ENCODE measurements at regions not wholly inside any gene's neighbourhood (a gene's known extent, or its start where the extent isn't known, plus 50 kb on each side); places are given as distances from the start of the nearest gene placed in this dataset.
"Not testable (repeated sequence)": the region's sequence is repeated elsewhere in the genome, so short reads cannot be mapped to it uniquely, and the experiment has no call there.

DNA sequence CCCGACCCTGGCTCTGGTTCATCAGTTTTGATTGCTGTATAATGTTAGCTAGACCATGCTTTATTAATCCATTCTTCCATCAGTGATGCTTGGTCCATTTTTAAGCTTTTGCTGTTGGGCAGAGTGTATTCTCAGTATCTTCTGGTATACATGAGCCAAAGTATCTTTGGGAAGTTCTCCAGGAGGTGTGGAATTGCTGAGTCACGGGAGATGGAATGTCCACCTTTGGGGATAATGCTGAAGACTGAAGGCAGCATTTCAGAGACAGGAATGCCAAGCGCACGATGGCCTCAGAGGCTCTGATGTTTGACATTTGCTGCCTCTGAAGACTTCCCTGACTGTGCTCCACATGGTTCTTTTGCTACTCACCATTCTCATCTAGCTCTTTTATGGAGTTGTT, 266.3 kb upstream of the KAZN start:
- in situ Hi-C loops (cut with MboI; ENCODE audit: low sequenced_read_pairs) = no loop called here
- no peak for DNase-seq (ENCODE audit: low spot score in 2 of 2)

DNA sequence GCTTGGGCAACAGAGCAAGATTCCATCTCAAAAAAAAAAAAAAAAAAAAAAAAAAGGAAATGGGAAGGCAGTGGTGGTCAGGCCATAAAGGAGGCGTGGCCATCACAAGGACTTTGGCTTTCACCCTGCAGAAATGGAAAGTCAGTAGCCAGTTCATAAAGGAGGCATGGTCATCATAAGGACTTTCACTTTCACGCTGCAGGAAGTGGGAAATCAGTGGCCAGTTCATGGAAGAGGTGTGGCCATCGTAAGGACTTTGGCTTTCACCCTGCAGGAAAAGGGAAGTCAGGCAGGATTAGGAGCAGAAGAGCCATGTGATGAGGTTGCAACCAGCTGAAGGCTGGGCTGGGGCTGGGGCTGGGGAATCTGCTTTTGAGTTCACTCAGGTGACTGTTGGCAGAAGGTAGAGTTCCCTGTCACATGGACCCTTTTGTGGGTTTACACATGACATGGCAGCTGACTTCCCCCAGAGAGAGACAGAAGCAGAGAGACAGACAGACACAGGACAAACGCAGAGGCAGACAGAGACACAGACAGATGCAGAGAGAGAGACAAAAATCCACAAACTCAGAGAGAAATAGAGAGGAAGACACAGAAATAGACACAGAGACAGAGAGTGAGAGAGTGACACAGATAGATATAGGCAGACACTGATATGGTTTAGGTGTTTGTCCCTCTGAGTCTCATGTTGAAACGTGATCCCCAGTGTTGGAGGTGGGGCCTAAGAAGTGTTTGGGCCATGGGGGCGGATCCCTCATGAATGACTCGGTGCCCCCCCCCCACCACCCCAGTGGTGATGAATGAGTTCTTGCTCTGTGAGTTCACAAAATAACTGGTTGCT, 263.9 kb upstream of the KAZN start:
- no peak overlapping the region for H3K4me3 ChIP-seq
- in situ Hi-C loops (cut with MboI; ENCODE audit: low sequenced_read_pairs) = no loop called here
- no peaks in the 10 kb centered on the region for H3K27me3 ChIP-seq (ENCODE audit: low read depth)
- no peak for DNase-seq (ENCODE audit: low spot score in 2 of 2)
- no peaks in the 10 kb centered on the region for H3K36me3 ChIP-seq (replicated peaks)
- H3K4me1 ChIP-seq = no peaks in the 10 kb centered on the region
- no peaks in the 10 kb centered on the region for H3K9me3 ChIP-seq

More for the DNA sequence above, 266.3 kb upstream of the KAZN start:
- H3K9me3 ChIP-seq = no peaks in the 10 kb centered on the region
- H3K4me1 ChIP-seq = no peaks in the 10 kb centered on the region
- H3K27me3 ChIP-seq (ENCODE audit: low read depth) = no peaks in the 10 kb centered on the region
- no peak overlapping the region for H3K4me3 ChIP-seq
- no peaks in the 10 kb centered on the region for H3K36me3 ChIP-seq (replicated peaks)

DNA sequence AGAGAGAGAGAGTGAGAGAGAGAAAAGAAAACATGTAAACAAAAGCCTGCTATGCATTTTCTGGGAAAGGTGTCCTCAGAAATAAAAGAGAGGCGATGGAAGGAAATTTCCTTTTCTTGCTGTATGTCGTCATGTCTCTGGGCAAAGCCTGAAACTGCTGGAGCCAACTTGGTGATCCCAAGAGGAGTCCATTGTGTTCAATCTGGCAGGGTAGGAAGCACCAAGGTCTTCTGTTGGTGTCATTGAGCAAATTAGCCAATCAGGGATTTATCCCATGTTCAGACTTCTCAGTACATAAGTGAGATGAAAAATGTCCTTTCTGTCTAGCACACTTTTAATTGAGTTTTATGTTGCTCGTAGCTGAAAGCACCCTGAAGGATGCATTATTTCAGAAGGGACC, 260.0 kb upstream of the KAZN start:
- DNase-seq (ENCODE audit: low spot score in 2 of 2) = no peak
- no peak overlapping the region for H3K4me3 ChIP-seq
- H3K27me3 ChIP-seq (ENCODE audit: low read depth) = no peaks in the 10 kb centered on the region; the same call in 1 of the 2 replicates
- H3K36me3 ChIP-seq (replicated peaks) = no peaks in the 10 kb centered on the region
- in situ Hi-C loops (cut with MboI; ENCODE audit: low sequenced_read_pairs) = no loop called here
- no peaks in the 10 kb centered on the region for H3K9me3 ChIP-seq
- H3K4me1 ChIP-seq = no peaks in the 10 kb centered on the region

- in situ Hi-C loops (cut with MboI; ENCODE audit: low sequenced_read_pairs) = no loop called here
- no peak for DNase-seq (ENCODE audit: low spot score in 2 of 2)
- Histone ChIP-seq H3K4me3 (no peak overlapping the region), H3K27me3 (ENCODE audit: low read depth) (no peaks in the 10 kb centered on the region; the same call in 1 of the 2 replicates), H3K9me3 (no peaks in the 10 kb centered on the region), H3K36me3 (replicated peaks) (no peaks in the 10 kb centered on the region), H3K4me1 (no peaks in the 10 kb centered on the region)
These were observed 259.2 kb upstream of the KAZN start for GRCh38 chr1:14339288-14339687.

DNA sequence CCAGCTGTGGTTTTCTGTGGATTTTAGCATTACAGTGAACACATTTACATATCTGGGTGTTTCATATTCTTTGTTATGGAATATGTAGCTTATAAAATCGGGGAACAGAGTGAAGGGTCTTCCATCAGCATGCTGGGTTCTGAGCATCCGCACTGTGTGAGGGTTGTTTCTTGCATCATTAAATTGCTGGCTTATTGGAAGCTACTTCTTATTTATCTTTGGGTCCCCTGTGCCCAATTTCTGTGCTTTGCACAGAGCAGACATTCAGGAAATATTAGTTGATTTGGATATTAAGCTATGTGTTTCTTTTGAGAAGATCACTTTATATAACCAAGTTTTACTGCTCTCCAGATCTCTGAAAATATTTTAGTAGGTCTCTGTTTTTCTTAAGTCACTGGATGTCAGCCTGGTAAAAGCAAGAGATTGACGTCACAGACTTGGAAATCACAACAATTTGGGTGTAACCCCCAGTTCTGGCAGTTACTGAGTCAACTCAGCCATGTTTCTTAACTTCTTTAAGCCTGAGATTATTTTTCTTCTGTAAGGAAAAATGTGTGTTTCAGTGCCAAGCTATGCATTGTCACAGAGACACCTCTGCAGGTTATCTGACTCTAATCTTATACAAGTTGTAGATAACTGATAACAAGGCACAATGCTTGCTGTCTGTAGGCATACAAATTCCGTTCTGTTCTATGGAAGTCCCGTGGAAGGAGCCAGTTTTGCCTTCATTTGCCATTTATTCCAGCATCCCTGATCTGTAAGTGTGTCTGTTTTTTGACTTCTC, 258.3 kb upstream of the KAZN start:
- H3K36me3 ChIP-seq (replicated peaks) = no peaks in the 10 kb centered on the region
- H3K9me3 ChIP-seq = no peaks in the 10 kb centered on the region
- H3K27me3 ChIP-seq (ENCODE audit: low read depth) = no peaks in the 10 kb centered on the region; the same call in none of the 2 replicates
- in situ Hi-C loops (cut with MboI; ENCODE audit: low sequenced_read_pairs) = no loop called here
- no peak overlapping the region for H3K4me3 ChIP-seq
- no peak for DNase-seq (ENCODE audit: low spot score in 2 of 2)
- H3K4me1 ChIP-seq = no peaks in the 10 kb centered on the region

DNA sequence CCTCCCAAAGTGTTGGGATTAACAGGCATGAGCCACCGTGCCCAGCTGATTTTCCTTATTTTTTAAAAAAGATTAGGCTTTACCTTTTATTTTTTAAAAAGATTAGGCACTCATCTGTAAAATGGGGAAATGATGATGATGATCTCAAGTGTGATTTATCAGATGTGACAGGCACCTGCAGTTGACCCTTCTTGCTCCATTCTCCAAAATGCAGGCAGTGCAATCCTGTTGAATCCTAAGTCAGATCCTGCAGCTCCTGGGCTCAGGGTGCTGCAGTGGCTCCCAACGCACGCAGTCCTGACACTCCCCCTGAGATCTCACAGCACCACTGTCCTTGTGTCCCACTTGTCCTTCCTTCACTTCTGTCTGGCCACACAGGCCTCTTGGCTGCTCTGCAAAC, 257.3 kb upstream of the KAZN start:
- no peaks in the 10 kb centered on the region for H3K4me1 ChIP-seq
- DNase-seq (ENCODE audit: low spot score in 2 of 2) = no peak
- in situ Hi-C loops (cut with MboI; ENCODE audit: low sequenced_read_pairs) = no loop called here

GRCh38 chr1:14345946-14346550, 252.4 kb upstream of the KAZN start:
- H3K27me3 ChIP-seq (ENCODE audit: low read depth) = no peaks in the 10 kb centered on the region; the same call in none of the 2 replicates
- H3K9me3 ChIP-seq = no peaks in the 10 kb centered on the region
- no peaks in the 10 kb centered on the region for H3K4me1 ChIP-seq
- no peaks in the 10 kb centered on the region for H3K36me3 ChIP-seq (replicated peaks)
- in situ Hi-C loops (cut with MboI; ENCODE audit: low sequenced_read_pairs) = no loop called here
- H3K4me3 ChIP-seq = no peak overlapping the region
- DNase-seq (ENCODE audit: low spot score in 2 of 2) = no peak

More for the DNA sequence above, 257.3 kb upstream of the KAZN start:
- no peaks in the 10 kb centered on the region; the same call in none of the 2 replicates for H3K27me3 ChIP-seq (ENCODE audit: low read depth)
- H3K4me3 ChIP-seq = no peak overlapping the region
- no peaks in the 10 kb centered on the region for H3K9me3 ChIP-seq
- H3K36me3 ChIP-seq (replicated peaks) = no peaks in the 10 kb centered on the region

DNA sequence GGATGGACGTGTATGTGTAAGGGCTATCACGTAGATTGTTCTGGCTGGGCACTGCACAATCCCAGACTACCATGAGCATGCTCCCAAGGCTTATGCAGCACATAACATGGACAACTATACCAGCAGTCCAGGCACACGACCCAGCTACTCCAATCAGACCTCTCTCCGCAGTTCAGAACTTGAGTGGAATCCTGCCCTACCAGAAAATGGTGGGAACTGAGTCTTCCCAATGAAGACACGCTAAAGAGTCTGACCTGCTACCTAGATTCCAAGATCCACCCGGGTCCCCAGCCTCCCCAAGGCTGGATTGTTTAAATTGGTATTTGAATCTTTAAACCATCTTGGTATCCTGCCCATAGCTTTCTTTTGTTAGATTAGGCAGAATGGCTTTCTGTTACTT, 251.3 kb upstream of the KAZN start:
- Histone ChIP-seq H3K4me1 (no peaks in the 10 kb centered on the region), H3K9me3 (no peaks in the 10 kb centered on the region), H3K36me3 (replicated peaks) (no peaks in the 10 kb centered on the region), H3K4me3 (no peak overlapping the region), H3K27me3 (ENCODE audit: low read depth) (peaks cover 2% of the 10 kb centered on the region)
- no peak for DNase-seq (ENCODE audit: low spot score in 2 of 2)
- in situ Hi-C loops (cut with MboI; ENCODE audit: low sequenced_read_pairs) = no loop called here

DNA sequence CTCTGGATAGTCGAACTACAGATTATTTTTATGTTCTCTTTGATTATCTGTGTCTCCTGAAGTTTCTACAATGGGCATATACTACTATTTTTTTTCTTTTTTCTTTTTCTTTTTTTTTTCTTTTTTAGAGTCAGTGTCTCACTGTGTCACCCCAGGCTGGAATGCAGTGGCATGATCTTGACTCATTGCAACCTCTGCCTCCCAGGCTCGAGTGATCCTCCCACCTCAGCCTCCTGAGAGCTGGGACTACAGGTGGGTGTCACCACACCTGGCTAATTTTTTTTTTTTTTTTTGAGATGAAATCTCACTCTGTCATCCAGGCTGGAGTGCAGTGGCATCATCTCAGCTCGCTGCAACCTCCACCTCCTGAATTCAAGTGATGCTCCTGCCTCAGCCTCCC, 250.7 kb upstream of the KAZN start:
- no peaks in the 10 kb centered on the region for H3K9me3 ChIP-seq
- no peak overlapping the region for H3K4me3 ChIP-seq
- H3K4me1 ChIP-seq = no peaks in the 10 kb centered on the region
- no peaks in the 10 kb centered on the region for H3K36me3 ChIP-seq (replicated peaks)
- in situ Hi-C loops (cut with MboI; ENCODE audit: low sequenced_read_pairs) = no loop called here
- no peak for DNase-seq (ENCODE audit: low spot score in 2 of 2)
- H3K27me3 ChIP-seq (ENCODE audit: low read depth) = peaks cover 2% of the 10 kb centered on the region

GRCh38 chr1:14350197-14350596, 248.3 kb upstream of the KAZN start:
- Histone ChIP-seq H3K36me3 (replicated peaks) (no peaks in the 10 kb centered on the region), H3K9me3 (no peaks in the 10 kb centered on the region), H3K4me3 (no peak overlapping the region), H3K27me3 (ENCODE audit: low read depth) (peaks cover 2% of the 10 kb centered on the region), H3K4me1 (no peaks in the 10 kb centered on the region)
- DNase-seq (ENCODE audit: low spot score in 2 of 2) = no peak
- in situ Hi-C loops (cut with MboI; ENCODE audit: low sequenced_read_pairs) = no loop called here

GRCh38 chr1:14352897-14353296, 245.6 kb upstream of the KAZN start:
- in situ Hi-C loops (cut with MboI; ENCODE audit: low sequenced_read_pairs) = no loop called here
- no peaks in the 10 kb centered on the region for H3K9me3 ChIP-seq
- H3K36me3 ChIP-seq (replicated peaks) = no peaks in the 10 kb centered on the region
- peaks cover 2% of the 10 kb centered on the region for H3K27me3 ChIP-seq (ENCODE audit: low read depth)
- no peaks in the 10 kb centered on the region for H3K4me1 ChIP-seq
- no peak for DNase-seq (ENCODE audit: low spot score in 2 of 2)
- H3K4me3 ChIP-seq = no peak overlapping the region

DNA sequence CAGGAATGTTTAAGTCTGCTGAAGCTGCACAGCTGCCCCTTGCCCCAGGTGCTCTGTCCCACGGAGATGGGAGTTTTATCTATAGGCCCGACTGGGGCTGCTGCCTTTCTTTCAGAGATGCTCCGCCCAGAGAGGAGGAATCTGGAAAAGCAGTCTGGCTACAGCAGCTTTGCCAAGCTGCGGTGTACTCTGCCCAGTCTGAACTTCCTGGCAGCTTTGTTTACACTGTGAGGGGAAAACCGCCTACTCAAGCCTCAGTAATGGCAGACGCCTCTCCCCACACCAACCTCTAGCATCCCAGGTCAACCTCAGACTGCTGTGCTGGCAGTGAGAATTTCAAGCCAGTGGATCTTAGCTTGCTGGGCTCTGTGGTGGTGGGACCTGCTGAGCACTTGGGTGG, 237.5 kb upstream of the KAZN start:
- H3K27me3 ChIP-seq (ENCODE audit: low read depth); H3K4me1 ChIP-seq; H3K36me3 ChIP-seq (replicated peaks); DNase-seq (ENCODE audit: low spot score in 2 of 2); in situ Hi-C loops (cut with MboI; ENCODE audit: low sequenced_read_pairs); H3K4me3 ChIP-seq; H3K9me3 ChIP-seq: not testable (repeated sequence)

- Histone ChIP-seq H3K27me3 (ENCODE audit: low read depth) (no peaks in the 10 kb centered on the region), H3K9me3 (peaks cover 3% of the 10 kb centered on the region; the same call in 1 of the 2 replicates), H3K4me3 (no peak overlapping the region), H3K36me3 (replicated peaks) (no peaks in the 10 kb centered on the region), H3K4me1 (no peaks in the 10 kb centered on the region)
- in situ Hi-C loops (cut with MboI; ENCODE audit: low sequenced_read_pairs) = no loop called here
- DNase-seq (ENCODE audit: low spot score in 2 of 2) = no peak
These were observed 236.2 kb upstream of the KAZN start for GRCh38 chr1:14362331-14362730.

Measured in HAP-1 (cell line).